Non-pigmented ciliary epithelial cell (primary cell): ENCODE measurements at regions not wholly inside any gene's neighbourhood (a gene's known extent, or its start where the extent isn't known, plus 50 kb on each side); places are given as distances from the start of the nearest gene placed in this dataset.
"Not testable (repeated sequence)": the region's sequence is repeated elsewhere in the genome, so short reads cannot be mapped to it uniquely, and the experiment has no call there.

ENCODE experiments used
- DNase-seq: peaks from one replicate; pipeline ENCODE4 v3.0.0-alpha.2; 2010; ENCODE audit warnings: low read depth

GRCh38 chr5:123949043-123949804 lies 437.2 kb downstream of the CSNK1G3 start:
- DNase-seq: no peak

- no peak for DNase-seq
Observed at GRCh38 chr5:123947797-123948196, 435.8 kb downstream of the CSNK1G3 start.

DNA sequence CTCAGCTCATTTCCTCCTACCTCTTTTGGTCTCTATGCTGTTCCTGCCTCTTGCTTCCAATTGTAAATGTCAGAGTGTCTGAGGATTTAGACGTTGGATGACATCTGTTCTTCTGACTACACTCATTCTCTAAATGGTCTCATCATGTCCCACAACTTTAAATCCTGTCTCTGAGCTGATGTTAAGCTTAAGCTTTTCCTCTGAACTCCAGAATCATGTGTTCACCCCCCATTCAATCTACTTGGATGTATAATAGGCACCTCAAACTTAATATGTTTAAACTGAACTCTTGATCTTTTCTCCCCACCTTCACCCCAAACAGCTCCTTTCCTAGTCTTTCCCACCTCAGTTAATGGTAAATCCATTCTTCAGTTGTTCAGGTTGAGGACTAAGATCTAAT lies 433.6 kb downstream of the CSNK1G3 start:
- DNase-seq: no peak

- no peak for DNase-seq
Observed at GRCh38 chr5:123943151-123943550, 431.2 kb downstream of the CSNK1G3 start.

- DNase-seq: no peak
Observed at GRCh38 chr5:123940416-123940815, 428.4 kb downstream of the CSNK1G3 start.

- DNase-seq: no peak
Observed at GRCh38 chr5:123937230-123937629, 425.3 kb downstream of the CSNK1G3 start.

- no peak for DNase-seq
Observed at GRCh38 chr5:123936548-123936947, 424.6 kb downstream of the CSNK1G3 start.

- DNase-seq: not testable (repeated sequence)
Observed at GRCh38 chr5:123933812-123934211, 421.8 kb downstream of the CSNK1G3 start.

- no peak for DNase-seq
Observed at GRCh38 chr5:123929055-123929474, 417.1 kb downstream of the CSNK1G3 start.

DNA sequence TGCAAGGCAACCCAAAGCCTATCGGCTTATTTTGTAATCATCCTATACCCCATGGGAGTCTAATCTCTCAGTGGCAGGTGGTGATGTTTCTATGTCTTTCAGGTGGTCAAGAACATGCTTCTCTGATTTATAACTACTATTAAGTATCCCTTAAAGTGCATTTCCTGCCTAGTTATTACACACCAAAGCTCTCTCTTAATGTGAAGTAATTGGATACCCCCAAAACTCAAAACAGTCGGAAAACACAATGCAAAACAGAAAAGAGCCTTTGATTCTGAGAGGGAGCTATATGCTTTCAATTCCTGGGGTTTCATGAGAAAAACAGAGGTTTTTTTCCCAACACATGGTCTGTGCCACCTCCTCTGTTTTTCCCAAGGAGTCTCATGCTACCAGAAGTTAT lies 416.4 kb downstream of the CSNK1G3 start:
- DNase-seq: no peak

GRCh38 chr5:123921193-123921592 lies 409.2 kb downstream of the CSNK1G3 start:
- DNase-seq: no peak

DNA sequence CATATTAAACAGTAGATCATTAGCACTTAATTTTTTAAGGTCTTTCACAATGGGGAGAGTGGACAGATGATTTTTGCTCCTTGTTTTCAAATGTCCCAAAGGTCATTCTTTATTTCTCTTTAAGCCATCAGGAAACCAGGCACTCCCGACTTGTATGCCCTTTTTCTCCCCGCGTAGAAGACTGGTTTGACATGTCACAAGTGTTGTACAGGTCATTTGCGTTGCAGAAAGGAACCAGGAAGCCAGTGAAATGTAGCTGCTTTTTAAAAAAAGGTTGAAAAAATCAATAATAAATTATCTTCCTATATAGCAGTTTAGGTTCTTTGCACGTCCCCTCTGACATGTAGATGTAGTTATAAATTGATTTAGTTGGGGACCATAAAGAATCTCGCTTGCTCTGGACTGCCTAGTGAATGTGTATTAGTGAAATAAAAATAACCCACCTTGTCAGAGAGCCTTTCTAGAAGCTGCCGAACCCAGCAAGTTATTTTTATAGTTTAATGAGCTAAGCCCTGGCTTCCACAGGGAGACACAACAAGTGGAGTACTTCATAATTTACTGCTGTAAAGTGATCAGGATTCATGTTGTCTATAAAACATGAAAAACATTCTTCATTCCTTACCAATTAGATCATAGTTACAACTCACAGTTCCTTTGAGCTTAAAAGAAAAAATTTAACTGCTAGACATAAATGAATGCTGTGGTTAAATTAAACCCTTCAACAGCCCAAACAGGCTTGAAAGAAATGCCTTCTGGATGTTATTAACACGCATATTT lies 404.6 kb downstream of the CSNK1G3 start:
- DNase-seq: peak; percentile 68

DNA sequence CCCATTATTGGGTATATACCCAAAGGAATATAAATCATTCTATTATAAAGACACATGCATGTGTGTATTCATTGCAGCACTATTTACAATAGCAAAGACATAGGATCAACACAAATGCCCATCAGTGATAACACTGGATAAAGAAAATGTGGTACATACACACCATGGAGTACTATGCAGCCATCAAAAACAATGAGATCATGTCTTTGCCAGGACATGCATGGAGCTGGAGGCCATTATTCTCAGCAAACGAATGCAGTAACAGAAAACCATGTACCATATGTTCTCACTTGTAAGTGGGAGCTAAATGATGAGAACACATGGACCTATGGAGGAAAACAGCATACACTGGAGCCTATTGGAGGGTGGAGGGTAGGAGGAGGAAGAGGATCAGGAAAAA lies 402.4 kb downstream of the CSNK1G3 start:
- DNase-seq: no peak

DNA sequence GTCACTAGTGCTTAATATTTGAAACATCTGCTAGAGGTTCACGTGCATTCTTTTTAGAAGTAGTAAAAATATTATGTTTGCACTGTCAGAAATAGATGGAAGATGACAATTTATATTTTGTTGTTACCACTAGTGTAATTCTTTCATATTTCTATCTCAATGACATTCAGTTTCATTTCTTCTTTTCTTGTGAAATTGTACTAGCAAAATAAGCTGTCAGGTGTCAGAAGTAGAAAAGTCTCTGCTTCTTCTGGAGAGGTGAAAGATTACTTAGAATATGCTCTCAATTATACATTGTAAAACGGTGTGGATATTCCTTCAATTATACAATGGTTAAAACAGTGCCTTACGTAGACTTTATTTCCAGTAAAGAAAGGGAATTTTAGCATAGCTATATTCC lies 395.4 kb downstream of the CSNK1G3 start:
- no peak for DNase-seq

- DNase-seq: no peak
Observed at GRCh38 chr5:123906698-123907295, 394.8 kb downstream of the CSNK1G3 start.

DNA sequence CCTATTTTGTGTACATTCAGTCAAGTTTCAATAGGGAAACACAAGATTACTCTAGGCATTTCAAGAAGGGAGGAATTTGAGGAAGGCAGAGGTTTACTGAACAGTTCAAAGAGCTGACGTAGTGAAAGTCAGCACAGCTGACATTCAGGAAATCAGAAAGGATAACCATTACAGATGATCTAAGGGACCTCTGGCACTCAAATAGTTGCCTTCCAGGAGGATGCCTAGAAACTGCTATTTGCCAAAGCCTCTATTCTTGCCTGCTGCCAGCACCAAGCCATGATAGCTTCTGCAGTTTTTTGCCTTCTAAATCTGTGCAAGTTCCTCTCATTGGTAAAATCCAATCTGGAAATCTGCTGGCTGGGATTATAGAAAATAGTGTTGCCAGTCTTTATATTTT lies 373.1 kb downstream of the CSNK1G3 start:
- DNase-seq: no peak

DNA sequence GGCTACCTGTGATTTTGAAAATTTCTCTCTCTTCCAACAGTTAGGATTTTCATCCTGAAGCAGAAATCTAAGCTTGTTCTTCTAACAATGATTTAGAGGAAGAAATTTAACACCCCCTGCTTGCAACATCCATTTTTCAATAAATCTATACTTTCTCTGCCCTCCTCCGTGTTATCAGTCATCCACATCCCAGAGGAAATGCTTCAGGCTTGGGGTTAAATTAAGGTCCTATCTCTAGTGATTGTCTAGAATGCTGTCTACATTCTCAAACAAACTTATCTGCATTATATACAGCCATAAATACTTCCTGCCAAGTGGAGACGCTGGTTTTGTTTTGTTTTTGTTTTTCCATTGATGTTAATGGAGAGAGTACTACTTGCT lies 371.0 kb downstream of the CSNK1G3 start:
- DNase-seq: no peak

- DNase-seq: no peak
Observed at GRCh38 chr5:123882319-123882964, 370.5 kb downstream of the CSNK1G3 start.

GRCh38 chr5:123881759-123882244 lies 369.8 kb downstream of the CSNK1G3 start:
- DNase-seq: no peak

- no peak for DNase-seq
Observed at GRCh38 chr5:123880875-123881274, 368.9 kb downstream of the CSNK1G3 start.

DNA sequence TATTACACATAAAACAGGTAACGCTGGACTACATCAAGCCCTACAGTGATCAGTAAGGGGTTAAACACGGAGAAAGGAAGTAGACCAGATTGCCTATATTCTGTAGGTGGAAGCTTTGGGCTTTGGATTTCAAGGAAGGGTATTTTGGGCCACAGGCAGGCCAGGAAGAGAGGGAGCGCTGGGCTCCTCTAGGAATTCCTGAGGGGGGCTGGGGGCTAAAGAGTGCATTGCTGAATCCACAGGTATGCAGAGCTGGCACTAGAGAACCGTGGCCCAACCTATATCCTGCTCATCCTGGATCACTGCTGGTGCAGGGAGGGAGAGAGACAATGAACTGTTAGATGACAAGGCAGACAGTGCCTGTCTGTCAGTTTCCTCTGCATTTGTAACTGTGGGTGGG lies 367.1 kb downstream of the CSNK1G3 start:
- no peak for DNase-seq

DNA sequence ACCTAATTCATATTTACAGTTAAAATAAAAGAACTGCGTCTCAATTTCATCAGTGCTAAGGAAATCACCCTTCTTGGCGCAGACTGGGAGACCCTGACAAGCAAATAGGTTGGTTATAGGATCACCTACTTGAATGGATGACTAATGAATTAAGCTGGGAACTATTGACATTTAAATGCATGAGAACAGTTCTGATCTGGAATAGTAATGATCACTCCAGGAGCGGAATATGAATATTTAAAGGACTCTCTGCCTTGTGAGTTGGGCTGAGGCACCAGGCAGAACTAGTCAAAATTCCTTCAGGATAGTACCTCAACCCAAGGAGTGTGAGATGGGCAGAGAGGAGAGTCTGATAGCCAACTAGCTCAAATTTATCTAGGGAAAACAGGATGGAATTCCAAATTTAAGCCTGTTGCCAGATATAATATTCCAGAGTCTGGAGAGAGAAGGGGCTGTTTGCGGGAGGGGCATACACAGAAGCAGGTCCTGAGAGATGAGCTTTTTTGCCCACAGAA lies 364.4 kb downstream of the CSNK1G3 start:
- no peak for DNase-seq
